PC-9 (cell line): ENCODE measurements at regions not wholly inside any gene's neighbourhood (a gene's known extent, or its start where the extent isn't known, plus 50 kb on each side); places are given as distances from the start of the nearest gene placed in this dataset.

Experiments used
- CTCF ChIP-seq: fragments of 200-600 bp; sonication (generic); conservative IDR thresholded peaks from 2 replicates; pipeline ENCODE4 v1.6.1; 2017; ENCODE audit warnings: mixed run types, antibody characterized with exemption, mild to moderate bottlenecking, moderate library complexity
- EZH2 ChIP-seq: fragments of 200-600 bp; sonication (generic); IDR thresholded peaks from 2 replicates; pipeline ENCODE4 v1.8.0; 2017; ENCODE audit warnings: antibody characterized with exemption, low read depth

DNA sequence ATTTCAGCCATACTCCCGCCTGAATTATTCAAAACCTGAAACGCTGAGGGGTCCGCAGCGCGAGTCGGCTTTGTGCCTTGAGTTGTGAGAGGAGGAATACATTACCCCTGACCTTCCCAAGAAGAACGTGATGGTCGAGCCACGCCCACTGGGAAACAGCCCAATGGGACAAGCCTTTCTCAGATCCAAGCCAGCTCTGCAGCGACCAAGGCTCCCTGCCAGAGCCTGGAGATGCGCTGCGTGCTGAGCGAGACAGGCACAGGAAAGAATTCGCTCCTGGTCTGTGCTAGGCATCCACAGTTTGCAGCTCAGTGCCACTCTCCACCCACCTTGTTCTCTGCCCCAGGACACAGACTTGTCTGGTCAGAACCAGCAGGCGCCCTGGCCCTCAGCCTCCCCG lies 74.1 kb upstream of the GLI2 start:
- TF ChIP-seq CTCF (no peak), EZH2 (no peak)
